ENCODE measurements at regions not wholly inside any gene's neighbourhood (a gene's known extent, or its start where the extent isn't known, plus 50 kb on each side); places are given as distances from the start of the nearest gene placed in this dataset.

GRCh38 chr4:89665662-89666061 is 171.3 kb downstream of the SNCA start:
- no peak for DNase-seq

GRCh38 chr4:89664521-89664920 is 172.4 kb downstream of the SNCA start:
- DNase-seq, result no peak

- no peak for DNase-seq
Observed at GRCh38 chr4:89661173-89661899, 175.6 kb downstream of the SNCA start.

- DNase-seq, result no peak
Observed at GRCh38 chr4:89660444-89661172, 176.4 kb downstream of the SNCA start.

GRCh38 chr4:89658701-89659024 is 178.3 kb downstream of the SNCA start:
- DNase-seq, result no peak

- peak; percentile 30 for DNase-seq
Observed at GRCh38 chr4:89657931-89658700, 178.8 kb downstream of the SNCA start.

- no peak for DNase-seq
Observed at GRCh38 chr4:89653012-89653411, 183.9 kb downstream of the SNCA start.

- DNase-seq, result no peak
Observed at GRCh38 chr4:89645482-89645881, 191.5 kb downstream of the SNCA start.

GRCh38 chr4:89641367-89641687 is 195.6 kb downstream of the SNCA start:
- no peak for DNase-seq

GRCh38 chr4:89640620-89641366 is 196.2 kb downstream of the SNCA start:
- DNase-seq, result peak; percentile 12

- DNase-seq, result no peak
Observed at GRCh38 chr4:89639395-89639794, 197.6 kb downstream of the SNCA start.

- DNase-seq, result no peak
Observed at GRCh38 chr4:89625599-89626293, 211.2 kb downstream of the SNCA start.

GRCh38 chr4:89619206-89619962 is 217.6 kb downstream of the SNCA start:
- no peak for DNase-seq

GRCh38 chr4:89618151-89618550 is 218.8 kb downstream of the SNCA start:
- DNase-seq, result no peak

GRCh38 chr4:89617317-89617716 is 219.6 kb downstream of the SNCA start:
- DNase-seq, result no peak

- no peak for DNase-seq
Observed at GRCh38 chr4:89616382-89616781, 220.6 kb downstream of the SNCA start.

- no peak for DNase-seq
Observed at GRCh38 chr4:89615051-89615450, 221.9 kb downstream of the SNCA start.

GRCh38 chr4:89614155-89614554 is 222.8 kb downstream of the SNCA start:
- no peak for DNase-seq

GRCh38 chr4:89610236-89610635 is 226.7 kb downstream of the SNCA start:
- no peak for DNase-seq

- DNase-seq, result no peak
Observed at GRCh38 chr4:89609756-89610155, 227.2 kb downstream of the SNCA start.

- no peak for DNase-seq
Observed at GRCh38 chr4:89604951-89605350, 232.0 kb downstream of the SNCA start.

GRCh38 chr4:89599026-89599425 is 237.9 kb downstream of the SNCA start:
- no peak for DNase-seq

Measured in suppressor macrophage treated with lipopolysaccharide for 4 hours (primary cell).